HEK293T (cell line): ENCODE measurements at regions not wholly inside any gene's neighbourhood (a gene's known extent, or its start where the extent isn't known, plus 50 kb on each side); places are given as distances from the start of the nearest gene placed in this dataset.

Experiments
- CTCF ChIA-PET: fragments of 350-600 bp; formaldehyde crosslinking; extraction: SDS; loops from one replicate; lab custom pipeline; 2021; ENCODE audit warnings: antibody characterized with exemption, inconsistent platforms; lab: Yijun Ruan, JAX
- POLR2A ChIA-PET: fragments of 350-600 bp; formaldehyde crosslinking; extraction: SDS; loops from one replicate; lab custom pipeline; 2020; ENCODE audit warnings: antibody characterized with exemption, inconsistent platforms; lab: Yijun Ruan, JAX
- DNase-seq: peaks from one replicate; pipeline ENCODE4 v3.0.0; 2012; ENCODE audit warnings: mixed read lengths; ENCODE audit errors: extremely low spot score
- ARNT ChIP-seq: fragments of 450-650 bp; IDR thresholded peaks from 2 replicates; pipeline ENCODE4 v1.6.1; 2017; ENCODE audit warnings: mild to moderate bottlenecking
- BHLHE40 ChIP-seq: fragments of 450-650 bp; IDR thresholded peaks from 2 replicates; pipeline ENCODE4 v1.6.1; 2016; ENCODE audit warnings: mild to moderate bottlenecking, moderate library complexity, borderline replicate concordance
- CTBP1 ChIP-seq: fragments of 450-650 bp; IDR thresholded peaks from 2 replicates; pipeline ENCODE4 v1.6.1; 2016; ENCODE audit warnings: borderline replicate concordance
- ELF4 ChIP-seq: fragments of 450-650 bp; IDR thresholded peaks from 2 replicates; pipeline ENCODE4 v1.6.1; 2017; ENCODE audit warnings: antibody characterized with exemption
- FOXA1 ChIP-seq: fragments of 450-650 bp; IDR thresholded peaks from 2 replicates; pipeline ENCODE4 v1.6.1; 2016; ENCODE audit warnings: mild to moderate bottlenecking
- FOXK2 ChIP-seq: fragments of 450-650 bp; IDR thresholded peaks from 2 replicates; pipeline ENCODE4 v1.6.1; 2016; ENCODE audit warnings: mild to moderate bottlenecking
- FOXM1 ChIP-seq: fragments of 450-650 bp; IDR thresholded peaks from 2 replicates; pipeline ENCODE4 v1.6.1; 2017; ENCODE audit warnings: mild to moderate bottlenecking, borderline replicate concordance
- HDGF ChIP-seq: fragments of 450-650 bp; IDR thresholded peaks from 2 replicates; pipeline ENCODE4 v1.6.1; 2017; ENCODE audit warnings: antibody characterized with exemption, borderline replicate concordance
- L3MBTL2 ChIP-seq: fragments of 450-650 bp; conservative IDR thresholded peaks from 2 replicates; pipeline ENCODE4 v1.6.1; 2016; ENCODE audit warnings: mild to moderate bottlenecking
- LEF1 ChIP-seq: fragments of 450-650 bp; IDR thresholded peaks from 2 replicates; pipeline ENCODE4 v1.6.1; 2017; ENCODE audit warnings: mild to moderate bottlenecking, borderline replicate concordance
- NFRKB ChIP-seq: fragments of 450-650 bp; IDR thresholded peaks from 2 replicates; pipeline ENCODE4 v1.6.1; 2016; ENCODE audit warnings: mild to moderate bottlenecking, moderate library complexity
- SP1 ChIP-seq: fragments of 450-650 bp; IDR thresholded peaks from 2 replicates; pipeline ENCODE4 v1.6.1; 2017
- SUZ12 ChIP-seq: fragments of 450-650 bp; IDR thresholded peaks from 2 replicates; pipeline ENCODE4 v1.6.1; 2016; ENCODE audit warnings: mild to moderate bottlenecking
- TARDBP ChIP-seq: fragments of 450-650 bp; IDR thresholded peaks from 2 replicates; pipeline ENCODE4 v1.6.1; 2016
- ZNF384 ChIP-seq: fragments of 450-650 bp; IDR thresholded peaks from 2 replicates; pipeline ENCODE4 v1.6.1; 2016
- TF ChIP-seq, protein P1 (sequence below): fragments of 450-650 bp; IDR thresholded peaks from 2 replicates; pipeline ENCODE4 v1.6.1; 2016

DNA sequence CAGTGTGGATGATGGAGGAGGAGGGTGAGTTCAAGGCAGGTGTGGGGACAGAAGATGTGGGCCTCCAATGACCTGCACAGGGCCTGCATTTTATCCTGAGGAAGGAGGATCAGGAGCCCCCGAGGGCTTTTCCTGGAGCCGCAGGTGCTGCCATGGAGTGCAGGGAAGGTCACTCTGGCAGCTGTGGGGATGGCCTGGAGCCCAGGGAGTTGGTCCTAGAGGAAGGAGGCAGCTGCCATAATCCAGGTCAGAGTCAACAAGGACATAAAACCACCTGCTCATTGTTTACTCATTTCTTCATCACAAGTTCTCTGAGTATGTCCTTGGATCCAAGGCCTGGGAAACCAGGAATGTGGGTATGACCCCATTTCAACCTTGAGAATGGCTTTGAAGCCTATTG lies 87.2 kb downstream of the SCGB2B2 start:
- no peak for DNase-seq
- ChIA-PET POLR2A (no interaction called here), CTCF (no interaction called here)
- TF ChIP-seq BHLHE40, result no peak
- TF ChIP-seq ARNT, result no peak
- TF ChIP-seq FOXM1, result no peak

DNA sequence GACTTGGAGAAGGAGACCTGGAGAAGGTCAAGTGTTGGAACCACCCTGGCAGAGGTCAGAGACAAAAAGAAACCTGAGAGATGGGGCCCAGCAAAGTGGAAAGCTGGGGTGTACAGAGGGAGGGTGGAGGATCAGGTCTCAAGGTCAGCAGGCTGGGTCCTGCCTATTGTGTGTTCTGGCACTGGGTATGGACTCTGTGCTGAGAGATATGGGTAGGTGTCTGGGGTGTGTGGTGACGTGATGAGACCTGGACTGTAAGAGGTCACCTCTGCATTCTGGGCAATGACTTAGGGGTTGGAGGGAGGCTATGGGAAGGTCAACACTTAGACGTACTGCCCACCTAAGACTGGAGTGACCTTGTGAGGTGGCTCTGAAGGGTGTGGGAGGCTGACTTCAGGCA lies 88.1 kb downstream of the SCGB2B2 start:
- ChIA-PET POLR2A (no interaction called here), CTCF (interaction anchor here (0.6 kb wide), 1 partner anchor 207 kb away, joined by 3 read pairs; no protein-coding TSS in a partner anchor)
- no peak for TF ChIP-seq NFRKB
- no peak for TF ChIP-seq HDGF
- no peak for TF ChIP-seq ZNF384
- no peak for TF ChIP-seq BHLHE40
- TF ChIP-seq ELF4, result no peak
- no peak for TF ChIP-seq FOXM1
- TF ChIP-seq, protein P1, sequence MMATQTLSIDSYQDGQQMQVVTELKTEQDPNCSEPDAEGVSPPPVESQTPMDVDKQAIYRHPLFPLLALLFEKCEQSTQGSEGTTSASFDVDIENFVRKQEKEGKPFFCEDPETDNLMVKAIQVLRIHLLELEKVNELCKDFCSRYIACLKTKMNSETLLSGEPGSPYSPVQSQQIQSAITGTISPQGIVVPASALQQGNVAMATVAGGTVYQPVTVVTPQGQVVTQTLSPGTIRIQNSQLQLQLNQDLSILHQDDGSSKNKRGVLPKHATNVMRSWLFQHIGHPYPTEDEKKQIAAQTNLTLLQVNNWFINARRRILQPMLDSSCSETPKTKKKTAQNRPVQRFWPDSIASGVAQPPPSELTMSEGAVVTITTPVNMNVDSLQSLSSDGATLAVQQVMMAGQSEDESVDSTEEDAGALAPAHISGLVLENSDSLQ, result no peak
- no peak for TF ChIP-seq L3MBTL2
- no peak for TF ChIP-seq SP1
- no peak for TF ChIP-seq FOXK2
- TF ChIP-seq FOXA1, result no peak
- no peak for TF ChIP-seq ARNT
- no peak for TF ChIP-seq CTBP1
- no peak for TF ChIP-seq LEF1
- no peak for TF ChIP-seq SUZ12
- TF ChIP-seq TARDBP, result no peak

DNA sequence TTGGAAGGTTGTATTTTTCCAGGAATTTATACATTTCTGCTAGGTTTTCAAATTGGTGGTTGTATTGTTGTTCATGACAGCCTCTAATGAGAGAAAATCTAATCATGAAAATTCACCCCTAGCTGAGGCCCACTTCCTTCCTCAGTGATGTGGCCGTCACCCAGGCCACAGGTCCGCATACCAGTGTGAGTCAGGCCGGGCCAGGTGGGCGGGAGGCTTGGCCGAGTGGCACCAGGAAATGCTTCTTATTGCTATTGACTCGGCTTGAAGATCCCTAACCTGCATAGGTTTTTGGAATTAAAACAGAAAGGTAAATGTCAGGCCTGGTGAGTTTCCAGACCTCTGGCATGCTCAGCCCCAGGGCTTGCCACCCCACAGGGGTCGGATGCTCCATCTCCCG lies 88.7 kb downstream of the SCGB2B2 start:
- POLR2A ChIA-PET, result no interaction called here
- CTCF ChIA-PET, result no interaction called here
- no peak for DNase-seq
- TF ChIP-seq BHLHE40 (no peak), SP1 (no peak), TARDBP (no peak), ELF4 (no peak), FOXA1 (no peak), FOXM1 (no peak), SUZ12 (no peak), ZNF384 (no peak), L3MBTL2 (no peak), LEF1 (no peak), CTBP1 (no peak), NFRKB (no peak), FOXK2 (no peak), ARNT (no peak), HDGF (no peak)
- TF ChIP-seq, protein P1, result no peak

More for the DNA sequence above, 88.1 kb downstream of the SCGB2B2 start:
- no peak for DNase-seq

DNA sequence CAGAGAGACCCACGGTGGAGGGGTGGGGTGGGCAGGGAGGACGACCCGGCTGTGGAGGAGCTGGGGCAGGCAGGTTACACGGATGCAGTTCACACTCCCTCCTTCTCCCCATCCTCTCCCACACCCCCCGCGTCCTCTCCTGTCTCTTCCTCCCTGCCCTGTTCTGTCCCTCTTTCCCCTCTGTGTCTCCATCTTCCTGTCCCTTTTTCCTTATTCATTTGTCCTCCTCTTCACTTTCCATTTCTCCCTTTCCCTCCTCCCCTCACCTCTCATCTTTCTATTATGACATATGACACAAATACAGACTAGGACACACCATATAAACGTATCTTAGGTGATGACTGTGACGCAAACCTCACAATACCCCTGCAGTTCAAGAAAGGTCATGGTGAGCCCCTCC lies 96.6 kb downstream of the SCGB2B2 start:
- POLR2A ChIA-PET, result no interaction called here
- CTCF ChIA-PET, result no interaction called here
- no peak for DNase-seq
- TF ChIP-seq CTBP1 (no peak), ELF4 (no peak), ZNF384 (no peak)

DNA sequence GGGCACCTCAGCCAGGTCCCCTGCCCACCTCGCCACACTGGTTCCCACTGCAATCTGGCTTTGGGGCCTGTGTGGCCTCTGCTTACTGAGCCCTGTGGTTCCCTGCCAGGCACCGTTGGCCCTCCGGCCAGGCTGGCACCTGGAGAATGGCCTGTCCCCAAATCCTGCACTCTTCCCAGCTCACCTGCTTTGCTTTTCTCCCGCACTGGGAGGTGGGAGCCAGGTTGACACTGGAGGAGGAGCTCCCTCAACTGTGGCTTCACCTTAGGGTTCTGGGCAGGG lies 97.0 kb downstream of the SCGB2B2 start:
- CTCF ChIA-PET, result no interaction called here
- TF ChIP-seq L3MBTL2, result no peak
- no peak for TF ChIP-seq FOXK2
- no peak for TF ChIP-seq CTBP1
- TF ChIP-seq SUZ12, result no peak
- TF ChIP-seq SP1, result no peak
- TF ChIP-seq BHLHE40, result no peak
- no peak for TF ChIP-seq ELF4
- no peak for TF ChIP-seq FOXM1
- no peak for TF ChIP-seq ARNT
- no peak for TF ChIP-seq TARDBP
- TF ChIP-seq, protein P1, result no peak
- no peak for TF ChIP-seq HDGF
- no peak for TF ChIP-seq FOXA1
- no peak for TF ChIP-seq ZNF384
- TF ChIP-seq LEF1, result no peak
- TF ChIP-seq NFRKB, result no peak
- no peak for DNase-seq
- POLR2A ChIA-PET, result no interaction called here

DNA sequence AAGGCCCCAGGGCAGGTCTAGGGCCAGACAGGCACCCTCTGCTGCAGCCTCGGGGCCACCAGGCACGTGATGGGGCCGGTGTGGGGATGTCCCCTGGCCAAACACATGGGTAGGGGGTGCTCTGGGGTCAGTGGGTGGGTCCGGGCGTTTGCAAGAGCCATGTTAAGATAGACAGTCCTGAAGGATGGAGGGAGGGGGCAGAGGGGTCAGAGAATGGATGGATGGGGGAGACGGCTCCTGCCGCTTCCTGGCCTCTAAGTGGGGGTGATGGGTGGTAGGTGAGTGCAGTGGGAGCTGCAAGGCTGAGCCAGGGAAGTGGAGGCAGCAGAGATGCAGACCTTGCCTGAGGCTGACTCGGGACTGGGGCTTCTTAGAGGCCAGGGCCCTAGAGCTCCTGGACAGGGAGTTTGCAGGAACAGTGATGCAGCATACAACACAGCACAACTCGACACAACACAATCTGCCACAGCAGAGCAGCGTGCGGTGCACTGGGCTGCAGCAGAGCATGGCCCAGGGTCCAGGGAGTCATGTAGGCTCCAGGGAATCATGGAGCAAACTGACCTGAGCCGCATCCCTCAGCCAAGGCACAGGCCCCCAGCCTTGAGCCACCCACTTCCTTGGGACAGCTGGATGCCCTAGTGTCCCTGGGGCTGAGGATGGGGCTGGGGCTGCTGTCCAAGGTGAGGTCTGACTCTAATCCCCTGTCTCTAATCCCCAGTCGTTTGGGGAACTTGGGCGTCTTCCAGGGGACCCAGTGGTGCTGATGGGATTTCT lies 97.5 kb downstream of the SCGB2B2 start:
- TF ChIP-seq ZNF384 (no peak), TARDBP (no peak), SP1 (no peak), FOXA1 (no peak), CTBP1 (no peak), ELF4 (no peak), ARNT (no peak), LEF1 (no peak), HDGF (no peak), SUZ12 (no peak), BHLHE40 (no peak), NFRKB (no peak), FOXM1 (no peak), FOXK2 (no peak), L3MBTL2 (no peak)
- TF ChIP-seq, protein P1, result no peak
- POLR2A ChIA-PET, result no interaction called here
- CTCF ChIA-PET, result no interaction called here
- DNase-seq, result no peak
